ENCODE measurements at regions not wholly inside any gene's neighbourhood (a gene's known extent, or its start where the extent isn't known, plus 50 kb on each side); places are given as distances from the start of the nearest gene placed in this dataset.

GRCh38 chr5:29015523-29015922 is 1977.1 kb upstream of the CDH9 start:
- in situ Hi-C loops (cut with MboI; ENCODE audit: low sequenced_read_pairs, unreplicated experiment): no loop called here
- TF ChIP-seq CTCF (IDR thresholded peaks at IDR 0.05; ENCODE audit: borderline replicate concordance, control extremely low read depth, extremely low read depth, insufficient read depth, missing control alignments): no peak
- no peak for DNase-seq (ENCODE audit: low spot score)

GRCh38 chr5:29005386-29005785 is 1967.0 kb upstream of the CDH9 start:
- in situ Hi-C loops (cut with MboI; ENCODE audit: low sequenced_read_pairs, unreplicated experiment): no loop called here
- DNase-seq (ENCODE audit: low spot score): no peak
- no peak for TF ChIP-seq CTCF (IDR thresholded peaks at IDR 0.05; ENCODE audit: borderline replicate concordance, control extremely low read depth, extremely low read depth, insufficient read depth, missing control alignments)

- in situ Hi-C loops (cut with MboI; ENCODE audit: low sequenced_read_pairs, unreplicated experiment): no loop called here
- DNase-seq (ENCODE audit: low spot score): no peak
These were observed 1964.1 kb upstream of the CDH9 start for GRCh38 chr5:29002481-29002880.

GRCh38 chr5:29001666-29002065 is 1963.3 kb upstream of the CDH9 start:
- no peak for TF ChIP-seq CTCF (IDR thresholded peaks at IDR 0.05; ENCODE audit: borderline replicate concordance, control extremely low read depth, extremely low read depth, insufficient read depth, missing control alignments)

More at GRCh38 chr5:29002481-29002880, 1964.1 kb upstream of the CDH9 start:
- no peak for TF ChIP-seq CTCF (IDR thresholded peaks at IDR 0.05; ENCODE audit: borderline replicate concordance, control extremely low read depth, extremely low read depth, insufficient read depth, missing control alignments)

GRCh38 chr5:28984639-28985038 is 1946.3 kb upstream of the CDH9 start:
- DNase-seq (ENCODE audit: low spot score): no peak
- TF ChIP-seq CTCF (IDR thresholded peaks at IDR 0.05; ENCODE audit: borderline replicate concordance, control extremely low read depth, extremely low read depth, insufficient read depth, missing control alignments): no peak
- in situ Hi-C loops (cut with MboI; ENCODE audit: low sequenced_read_pairs, unreplicated experiment): no loop called here

More at GRCh38 chr5:29001666-29002065, 1963.3 kb upstream of the CDH9 start:
- DNase-seq (ENCODE audit: low spot score): no peak
- in situ Hi-C loops (cut with MboI; ENCODE audit: low sequenced_read_pairs, unreplicated experiment): no loop called here

- TF ChIP-seq CTCF (IDR thresholded peaks at IDR 0.05; ENCODE audit: borderline replicate concordance, control extremely low read depth, extremely low read depth, insufficient read depth, missing control alignments): no peak
- no peak for DNase-seq (ENCODE audit: low spot score)
- in situ Hi-C loops (cut with MboI; ENCODE audit: low sequenced_read_pairs, unreplicated experiment): no loop called here
These were observed 1937.1 kb upstream of the CDH9 start for GRCh38 chr5:28975508-28975907.

- in situ Hi-C loops (cut with MboI; ENCODE audit: low sequenced_read_pairs, unreplicated experiment): no loop called here
- TF ChIP-seq CTCF (IDR thresholded peaks at IDR 0.05; ENCODE audit: borderline replicate concordance, control extremely low read depth, extremely low read depth, insufficient read depth, missing control alignments): no peak
- DNase-seq (ENCODE audit: low spot score): no peak
These were observed 1929.5 kb upstream of the CDH9 start for GRCh38 chr5:28967848-28968247.

All from GM13976 (cell line).